ENCODE measurements at regions not wholly inside any gene's neighbourhood (a gene's known extent, or its start where the extent isn't known, plus 50 kb on each side); places are given as distances from the start of the nearest gene placed in this dataset.

- H3K4me1 ChIP-seq = no peaks in the 10 kb centered on the region
- DNase-seq (no peak), ATAC-seq (no peak)
Observed at GRCh38 chr12:40560848-40561247, 131.4 kb upstream of the CNTN1 start.

GRCh38 chr12:40561395-40561966, 130.8 kb upstream of the CNTN1 start:
- Histone ChIP-seq H3K27ac (no peak overlapping the region), H3K36me3 (no peaks in the 10 kb centered on the region), H3K4me1 (no peaks in the 10 kb centered on the region), H3K4me3 (no peak overlapping the region), H3K9me3 (no peaks in the 10 kb centered on the region), H3K27me3 (no peaks in the 10 kb centered on the region)
- TF ChIP-seq CTCF (IDR thresholded peaks at IDR 0.05) (no peak), POLR2A (IDR thresholded peaks at IDR 0.05) (no peak)
- ATAC-seq (no peak), DNase-seq (no peak)
- intact Hi-C loops (cut with DNase I) = no loop called here
- WGBS, 4 donors = 68 to 77% (median 69%) methylated on average over 4 of the region's 4 CpGs

More at GRCh38 chr12:40560848-40561247, 131.4 kb upstream of the CNTN1 start:
- intact Hi-C loops (cut with DNase I) = no loop called here
- Histone ChIP-seq H3K9me3 (no peaks in the 10 kb centered on the region), H3K27me3 (no peaks in the 10 kb centered on the region), H3K27ac (no peak overlapping the region), H3K36me3 (no peaks in the 10 kb centered on the region), H3K4me3 (no peak overlapping the region)
- 11 to 22% (median 19%) methylated on average over 1 of the region's 1 CpG for WGBS, 4 donors
- TF ChIP-seq POLR2A (IDR thresholded peaks at IDR 0.05) (no peak), CTCF (IDR thresholded peaks at IDR 0.05) (no peak)

GRCh38 chr12:40565029-40565633, 127.1 kb upstream of the CNTN1 start:
- Histone ChIP-seq H3K9me3 (no peaks in the 10 kb centered on the region), H3K4me3 (no peak overlapping the region), H3K27ac (no peak overlapping the region), H3K4me1 (no peaks in the 10 kb centered on the region), H3K36me3 (no peaks in the 10 kb centered on the region), H3K27me3 (no peaks in the 10 kb centered on the region)
- TF ChIP-seq POLR2A (IDR thresholded peaks at IDR 0.05) (no peak), CTCF (IDR thresholded peaks at IDR 0.05) (no peak)
- intact Hi-C loops (cut with DNase I) = no loop called here
- WGBS, 4 donors = 78 to 84% (median 83%) methylated on average over 5 of the region's 5 CpGs
- ATAC-seq (no peak), DNase-seq (no peak)

- H3K9me3 ChIP-seq = no peaks in the 10 kb centered on the region
- TF ChIP-seq POLR2A (IDR thresholded peaks at IDR 0.05) (no peak), CTCF (IDR thresholded peaks at IDR 0.05) (no peak)
- no peak overlapping the region for H3K4me3 ChIP-seq
- 80 to 90% (median 88%) methylated on average over 1 of the region's 1 CpG for WGBS, 4 donors
- no peaks in the 10 kb centered on the region for H3K36me3 ChIP-seq
- no peaks in the 10 kb centered on the region for H3K27me3 ChIP-seq
- intact Hi-C loops (cut with DNase I) = no loop called here
- H3K27ac ChIP-seq = no peak overlapping the region
- ATAC-seq (no peak), DNase-seq (no peak)
- no peaks in the 10 kb centered on the region for H3K4me1 ChIP-seq
Observed at GRCh38 chr12:40566271-40566670, 126.0 kb upstream of the CNTN1 start.
